WTC11 (cell line): ENCODE measurements at regions not wholly inside any gene's neighbourhood (a gene's known extent, or its start where the extent isn't known, plus 50 kb on each side); places are given as distances from the start of the nearest gene placed in this dataset.

Experiments used
- ATAC-seq: fragments of 200-7000 bp; cut with Tn5 transposase; 2 replicates; pipeline ENCODE4 v1.10.0; 2021; ENCODE audit warnings: mild to moderate bottlenecking, moderate library complexity
- CTCF ChIA-PET: fragments of 300-600 bp; sonication (Branson Sonifier 250); formaldehyde crosslinking; loops from one replicate; lab custom pipeline; 2021; ENCODE audit warnings: antibody characterized with exemption; lab: Charles Lee
- POLR2A ChIA-PET: fragments of 350-600 bp; sonication (Branson Sonifier 250); formaldehyde crosslinking; loops from one replicate; lab custom pipeline; 2021; ENCODE audit warnings: antibody characterized with exemption; lab: Charles Lee
- DNase-seq: peaks from one replicate; pipeline ENCODE4 v3.0.0; 2021; ENCODE audit warnings: low spot score
- H3K27ac Mint-ChIP-seq: 2 replicates; pipeline ENCODE4 v1.8.0; 2021; ENCODE audit warnings: mixed read lengths
- H3K27me3 Mint-ChIP-seq: 2 replicates; pipeline ENCODE4 v1.8.0; 2021; ENCODE audit warnings: low read depth, mild to moderate bottlenecking, moderate library complexity, mixed read lengths
- H3K36me3 Mint-ChIP-seq: 2 replicates; pipeline ENCODE4 v1.8.0; 2021; ENCODE audit warnings: mixed read lengths
- H3K4me1 Mint-ChIP-seq: 2 replicates; pipeline ENCODE4 v1.8.0; 2022; ENCODE audit warnings: mixed read lengths
- H3K4me3 Mint-ChIP-seq: 2 replicates; pipeline ENCODE4 v1.8.0; 2021; ENCODE audit warnings: mild to moderate bottlenecking, moderate library complexity, mixed read lengths
- H3K9me3 Mint-ChIP-seq: 2 replicates; pipeline ENCODE4 v1.8.0; 2021; ENCODE audit warnings: mixed read lengths
- CREB1 ChIP-seq: sonication (generic); formaldehyde crosslinking; IDR thresholded peaks from 2 replicates; pipeline ENCODE4 v1.8.0; 2023; ENCODE audit warnings: mild to moderate bottlenecking, missing genetic modification reagents
- ESRRA ChIP-seq: sonication (generic); formaldehyde crosslinking; IDR thresholded peaks from 2 replicates; pipeline ENCODE4 v1.8.1; 2022; ENCODE audit warnings: mild to moderate bottlenecking, missing genetic modification reagents, borderline replicate concordance
- FOXP4 ChIP-seq: sonication (generic); formaldehyde crosslinking; IDR thresholded peaks from 2 replicates; pipeline ENCODE4 v1.8.0; 2022; ENCODE audit warnings: mild to moderate bottlenecking, missing genetic modification reagents
- GTF2I ChIP-seq: fragments of 250-450 bp; sonication (Bioruptor Pico); conservative IDR thresholded peaks from 2 replicates; pipeline ENCODE4 v1.4.0; 2021; ENCODE audit warnings: mild to moderate bottlenecking
- IRF1 ChIP-seq: sonication (generic); formaldehyde crosslinking; IDR thresholded peaks from 2 replicates; pipeline ENCODE4 v1.8.0; 2023; ENCODE audit warnings: missing genetic modification reagents
- IRF2 ChIP-seq: sonication (generic); formaldehyde crosslinking; IDR thresholded peaks from 2 replicates; pipeline ENCODE4 v1.8.0; 2022; ENCODE audit warnings: low read depth, missing genetic modification reagents, borderline replicate concordance
- SMAD3 ChIP-seq: sonication (generic); formaldehyde crosslinking; IDR thresholded peaks from 2 replicates; pipeline ENCODE4 v1.8.0; 2022; ENCODE audit warnings: missing genetic modification reagents, mild to moderate bottlenecking, borderline replicate concordance
- ZBTB21 ChIP-seq: sonication (generic); formaldehyde crosslinking; IDR thresholded peaks from 2 replicates; pipeline ENCODE4 v1.8.1; 2023; ENCODE audit warnings: mild to moderate bottlenecking, missing genetic modification reagents, borderline replicate concordance
- ZNF121 ChIP-seq: sonication (generic); formaldehyde crosslinking; IDR thresholded peaks from 2 replicates; pipeline ENCODE4 v1.8.0; 2023; ENCODE audit warnings: missing genetic modification reagents
- ZNF219 ChIP-seq: sonication (generic); formaldehyde crosslinking; IDR thresholded peaks from 2 replicates; pipeline ENCODE4 v1.8.0; 2023; ENCODE audit warnings: missing genetic modification reagents, mild to moderate bottlenecking, borderline replicate concordance
- ZNF263 ChIP-seq: sonication (generic); formaldehyde crosslinking; IDR thresholded peaks from 2 replicates; pipeline ENCODE4 v1.8.1; 2022; ENCODE audit warnings: low read depth, mild to moderate bottlenecking, moderate library complexity, missing genetic modification reagents
- ZNF425 ChIP-seq: fragments of 250-450 bp; sonication (Bioruptor Pico); conservative IDR thresholded peaks from 2 replicates; pipeline ENCODE4 v1.9.0; 2021; ENCODE audit warnings: mild to moderate bottlenecking
- TF ChIP-seq, protein P1 (sequence below): fragments of 250-450 bp; sonication (Bioruptor Pico); IDR thresholded peaks from 2 replicates; pipeline ENCODE4 v1.8.0; 2021; ENCODE audit warnings: mild to moderate bottlenecking
- TF ChIP-seq, protein P2 (sequence below): fragments of 250-450 bp; sonication (Bioruptor Pico); IDR thresholded peaks from 2 replicates; pipeline ENCODE4 v1.9.0; 2021; ENCODE audit warnings: mild to moderate bottlenecking, borderline replicate concordance
- TF ChIP-seq, protein P3 (sequence below): sonication (generic); formaldehyde crosslinking; IDR thresholded peaks from 2 replicates; pipeline ENCODE4 v1.8.1; 2022; ENCODE audit warnings: mild to moderate bottlenecking, moderate library complexity, missing genetic modification reagents

- TF ChIP-seq, protein P1, sequence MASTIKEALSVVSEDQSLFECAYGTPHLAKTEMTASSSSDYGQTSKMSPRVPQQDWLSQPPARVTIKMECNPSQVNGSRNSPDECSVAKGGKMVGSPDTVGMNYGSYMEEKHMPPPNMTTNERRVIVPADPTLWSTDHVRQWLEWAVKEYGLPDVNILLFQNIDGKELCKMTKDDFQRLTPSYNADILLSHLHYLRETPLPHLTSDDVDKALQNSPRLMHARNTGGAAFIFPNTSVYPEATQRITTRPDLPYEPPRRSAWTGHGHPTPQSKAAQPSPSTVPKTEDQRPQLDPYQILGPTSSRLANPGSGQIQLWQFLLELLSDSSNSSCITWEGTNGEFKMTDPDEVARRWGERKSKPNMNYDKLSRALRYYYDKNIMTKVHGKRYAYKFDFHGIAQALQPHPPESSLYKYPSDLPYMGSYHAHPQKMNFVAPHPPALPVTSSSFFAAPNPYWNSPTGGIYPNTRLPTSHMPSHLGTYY (CRISPR knock-in tag): no peak
Observed at GRCh38 chr1:30063621-30064280, 659.6 kb downstream of the MATN1 start (continued).

DNA sequence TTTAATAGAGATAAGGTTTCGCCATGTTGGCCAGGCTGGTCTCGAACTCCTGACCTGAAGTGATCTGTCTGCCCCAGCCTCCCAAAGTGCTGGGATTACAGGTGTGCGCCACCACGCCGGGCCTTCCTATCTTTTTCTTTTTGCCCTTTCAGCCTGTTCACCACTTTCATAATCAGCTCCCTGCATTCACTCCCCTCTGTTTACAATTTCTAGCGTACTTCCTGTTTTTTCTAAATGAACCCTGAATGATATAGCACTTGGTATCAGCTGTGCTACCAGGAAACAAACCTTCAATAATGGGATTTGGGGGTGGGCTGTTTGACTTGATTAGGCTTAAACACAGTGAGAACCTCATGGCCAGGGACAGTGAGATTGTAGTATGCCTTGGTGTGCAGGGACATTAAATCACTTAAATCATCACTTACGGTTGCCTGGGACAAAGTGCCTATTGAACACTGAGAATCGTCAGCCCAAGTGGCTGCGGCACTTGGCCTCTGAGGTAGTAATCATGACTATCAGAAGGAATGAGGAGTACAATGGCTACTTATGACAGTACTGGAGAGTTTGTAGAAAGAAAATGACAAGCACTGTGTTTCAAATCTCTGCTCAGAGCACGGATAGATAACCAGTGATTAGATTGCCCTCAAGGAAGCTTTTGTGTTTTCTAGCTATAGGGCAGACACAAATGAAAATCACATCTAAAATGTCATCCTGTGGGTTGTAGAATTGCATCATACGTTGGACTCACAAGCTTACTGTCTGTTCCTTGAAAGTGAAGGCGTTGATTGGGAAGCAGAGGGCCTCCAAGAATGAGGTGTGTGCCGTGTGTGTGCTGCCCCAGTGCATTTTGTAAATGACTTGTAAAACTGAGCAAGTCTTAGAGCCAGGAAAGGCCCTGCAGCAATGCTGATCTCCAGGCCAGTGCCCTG lies 661.8 kb downstream of the MATN1 start:
- DNase-seq: no peak
- Mint-ChIP-seq H3K27ac (no peak overlapping the region), H3K27me3 (no peaks in the 10 kb centered on the region; the same call in 1 of the 2 replicates), H3K4me1 (peaks cover 15% of the 10 kb centered on the region), H3K4me3 (no peak overlapping the region), H3K36me3 (no peaks in the 10 kb centered on the region), H3K9me3 (peaks cover 4% of the 10 kb centered on the region)
- TF ChIP-seq ZNF219 (CRISPR knock-in tag) (no peak), CREB1 (no peak), IRF2 (CRISPR knock-in tag) (no peak), ZNF121 (no peak), SMAD3 (CRISPR knock-in tag) (no peak)
- TF ChIP-seq, protein P2, sequence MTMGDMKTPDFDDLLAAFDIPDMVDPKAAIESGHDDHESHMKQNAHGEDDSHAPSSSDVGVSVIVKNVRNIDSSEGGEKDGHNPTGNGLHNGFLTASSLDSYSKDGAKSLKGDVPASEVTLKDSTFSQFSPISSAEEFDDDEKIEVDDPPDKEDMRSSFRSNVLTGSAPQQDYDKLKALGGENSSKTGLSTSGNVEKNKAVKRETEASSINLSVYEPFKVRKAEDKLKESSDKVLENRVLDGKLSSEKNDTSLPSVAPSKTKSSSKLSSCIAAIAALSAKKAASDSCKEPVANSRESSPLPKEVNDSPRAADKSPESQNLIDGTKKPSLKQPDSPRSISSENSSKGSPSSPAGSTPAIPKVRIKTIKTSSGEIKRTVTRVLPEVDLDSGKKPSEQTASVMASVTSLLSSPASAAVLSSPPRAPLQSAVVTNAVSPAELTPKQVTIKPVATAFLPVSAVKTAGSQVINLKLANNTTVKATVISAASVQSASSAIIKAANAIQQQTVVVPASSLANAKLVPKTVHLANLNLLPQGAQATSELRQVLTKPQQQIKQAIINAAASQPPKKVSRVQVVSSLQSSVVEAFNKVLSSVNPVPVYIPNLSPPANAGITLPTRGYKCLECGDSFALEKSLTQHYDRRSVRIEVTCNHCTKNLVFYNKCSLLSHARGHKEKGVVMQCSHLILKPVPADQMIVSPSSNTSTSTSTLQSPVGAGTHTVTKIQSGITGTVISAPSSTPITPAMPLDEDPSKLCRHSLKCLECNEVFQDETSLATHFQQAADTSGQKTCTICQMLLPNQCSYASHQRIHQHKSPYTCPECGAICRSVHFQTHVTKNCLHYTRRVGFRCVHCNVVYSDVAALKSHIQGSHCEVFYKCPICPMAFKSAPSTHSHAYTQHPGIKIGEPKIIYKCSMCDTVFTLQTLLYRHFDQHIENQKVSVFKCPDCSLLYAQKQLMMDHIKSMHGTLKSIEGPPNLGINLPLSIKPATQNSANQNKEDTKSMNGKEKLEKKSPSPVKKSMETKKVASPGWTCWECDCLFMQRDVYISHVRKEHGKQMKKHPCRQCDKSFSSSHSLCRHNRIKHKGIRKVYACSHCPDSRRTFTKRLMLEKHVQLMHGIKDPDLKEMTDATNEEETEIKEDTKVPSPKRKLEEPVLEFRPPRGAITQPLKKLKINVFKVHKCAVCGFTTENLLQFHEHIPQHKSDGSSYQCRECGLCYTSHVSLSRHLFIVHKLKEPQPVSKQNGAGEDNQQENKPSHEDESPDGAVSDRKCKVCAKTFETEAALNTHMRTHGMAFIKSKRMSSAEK (CRISPR knock-in tag): no peak
- no peak for ATAC-seq
- CTCF ChIA-PET: no interaction called here
- POLR2A ChIA-PET: no interaction called here

DNA sequence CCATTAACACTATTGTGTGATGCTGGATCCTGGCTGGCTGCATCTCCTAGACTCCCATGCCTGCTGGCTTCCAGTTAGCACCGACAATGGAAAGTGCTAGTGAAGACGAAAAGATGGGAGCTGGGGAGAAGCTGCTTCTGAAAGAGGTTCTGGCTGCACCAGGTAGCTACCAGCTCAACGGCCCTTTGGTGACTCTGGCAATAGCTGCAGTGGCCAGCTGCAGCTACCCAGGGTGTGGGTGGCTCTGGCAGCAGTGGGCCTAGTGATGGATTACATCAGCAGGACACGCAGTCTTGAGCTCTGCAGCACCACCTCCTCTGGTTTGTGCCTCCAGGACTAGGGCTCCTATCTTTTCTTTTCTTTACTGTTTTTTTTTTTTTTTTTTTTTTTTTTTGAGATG lies 662.6 kb downstream of the MATN1 start:
- Mint-ChIP-seq H3K9me3 (peaks cover 4% of the 10 kb centered on the region), H3K4me3 (no peak overlapping the region), H3K27ac (no peak overlapping the region), H3K27me3 (no peaks in the 10 kb centered on the region; the same call in 1 of the 2 replicates), H3K36me3 (no peaks in the 10 kb centered on the region), H3K4me1 (peaks cover 15% of the 10 kb centered on the region)
- CTCF ChIA-PET: no interaction called here
- ATAC-seq (no peak), DNase-seq (no peak)
- POLR2A ChIA-PET: no interaction called here
- TF ChIP-seq IRF1 (no peak), SMAD3 (CRISPR knock-in tag) (no peak), FOXP4 (CRISPR knock-in tag) (no peak), ZBTB21 (CRISPR knock-in tag) (no peak), ESRRA (CRISPR knock-in tag) (no peak), ZNF425 (CRISPR knock-in tag) (no peak), ZNF263 (CRISPR knock-in tag) (no peak), GTF2I (no peak)
- TF ChIP-seq, protein P3, sequence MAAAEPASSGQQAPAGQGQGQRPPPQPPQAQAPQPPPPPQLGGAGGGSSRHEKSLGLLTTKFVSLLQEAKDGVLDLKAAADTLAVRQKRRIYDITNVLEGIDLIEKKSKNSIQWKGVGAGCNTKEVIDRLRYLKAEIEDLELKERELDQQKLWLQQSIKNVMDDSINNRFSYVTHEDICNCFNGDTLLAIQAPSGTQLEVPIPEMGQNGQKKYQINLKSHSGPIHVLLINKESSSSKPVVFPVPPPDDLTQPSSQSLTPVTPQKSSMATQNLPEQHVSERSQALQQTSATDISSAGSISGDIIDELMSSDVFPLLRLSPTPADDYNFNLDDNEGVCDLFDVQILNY (CRISPR knock-in tag): no peak
